Colonic mucosa (tissue), 4 donors: ENCODE measurements at regions not wholly inside any gene's neighbourhood (a gene's known extent, or its start where the extent isn't known, plus 50 kb on each side); places are given as distances from the start of the nearest gene placed in this dataset.
"Not testable (repeated sequence)": the region's sequence is repeated elsewhere in the genome, so short reads cannot be mapped to it uniquely, and the experiment has no call there.

Experiments
- DNase-seq: peaks from one replicate; pipeline ENCODE4 v3.0.0-alpha.2; 2020
- H3K27ac ChIP-seq: fragments of 200-600 bp; one replicate; pipeline ENCODE4 v1.8.0; 2021
- H3K27me3 ChIP-seq: fragments of 200-600 bp; one replicate; pipeline ENCODE4 v1.8.0; 2021
- H3K36me3 ChIP-seq: fragments of 200-600 bp; one replicate; pipeline ENCODE4 v1.8.0; 2021
- H3K4me1 ChIP-seq: fragments of 200-600 bp; one replicate; pipeline ENCODE4 v1.8.0; 2021; ENCODE audit warnings: mild to moderate bottlenecking
- H3K4me3 ChIP-seq: fragments of 200-600 bp; one replicate; pipeline ENCODE4 v1.8.0; 2021
- H3K9ac ChIP-seq, 2 donors: one replicate each; pipeline ENCODE4 v1.7.0; 2013; ENCODE audit warnings: control low read depth in 2 of 2, low read depth in 2 of 2, low read length in 2 of 2
- H3K9me3 ChIP-seq: fragments of 200-600 bp; one replicate; pipeline ENCODE4 v1.8.0; 2021
- intact Hi-C: fragments of 100-400 bp; cut with DNase I; formaldehyde crosslinking; loops from one replicate; pipeline ENCODE4 v1.14.1; 2022
- TF ChIP-seq, protein P1 (sequence below): fragments of 200-600 bp; IDR thresholded peaks from one replicate; pipeline ENCODE4 v1.8.0; 2022; ENCODE audit warnings: antibody characterized with exemption, mild to moderate bottlenecking
- donor health status: healthy.
- donor health status: DM: no; HTN: no; CAD: no.
- donor health status: DM: no; HTN: no; CAD: no.

DNA sequence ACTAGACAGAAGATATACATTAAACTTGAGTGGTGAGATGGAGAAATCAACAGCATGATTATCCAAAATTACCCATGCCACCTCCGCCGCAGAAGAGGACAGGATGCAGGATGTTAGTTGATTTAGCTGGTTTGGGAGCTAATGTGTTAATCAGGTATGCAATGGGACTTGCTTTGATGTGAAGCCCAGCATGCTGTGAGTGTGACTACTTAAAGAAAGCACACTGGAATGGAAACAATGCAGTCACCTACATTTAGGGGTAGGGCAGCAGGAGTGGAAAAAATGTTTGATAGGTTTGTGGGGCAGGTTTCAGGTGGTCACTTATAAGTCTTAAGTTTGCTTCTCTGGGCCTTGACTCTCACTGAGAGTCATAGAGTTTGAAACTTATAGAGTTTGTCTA, 170.0 kb upstream of the DAAM1 start:
- Histone ChIP-seq H3K36me3 (no peaks in the 10 kb centered on the region), H3K4me1 (no peaks in the 10 kb centered on the region), H3K9me3 (no peaks in the 10 kb centered on the region), H3K9ac (no peak overlapping the region), H3K27me3 (no peaks in the 10 kb centered on the region), H3K27ac (no peak overlapping the region), H3K4me3 (no peak overlapping the region)
- intact Hi-C loops, result no loop called here
- TF ChIP-seq, protein P1, sequence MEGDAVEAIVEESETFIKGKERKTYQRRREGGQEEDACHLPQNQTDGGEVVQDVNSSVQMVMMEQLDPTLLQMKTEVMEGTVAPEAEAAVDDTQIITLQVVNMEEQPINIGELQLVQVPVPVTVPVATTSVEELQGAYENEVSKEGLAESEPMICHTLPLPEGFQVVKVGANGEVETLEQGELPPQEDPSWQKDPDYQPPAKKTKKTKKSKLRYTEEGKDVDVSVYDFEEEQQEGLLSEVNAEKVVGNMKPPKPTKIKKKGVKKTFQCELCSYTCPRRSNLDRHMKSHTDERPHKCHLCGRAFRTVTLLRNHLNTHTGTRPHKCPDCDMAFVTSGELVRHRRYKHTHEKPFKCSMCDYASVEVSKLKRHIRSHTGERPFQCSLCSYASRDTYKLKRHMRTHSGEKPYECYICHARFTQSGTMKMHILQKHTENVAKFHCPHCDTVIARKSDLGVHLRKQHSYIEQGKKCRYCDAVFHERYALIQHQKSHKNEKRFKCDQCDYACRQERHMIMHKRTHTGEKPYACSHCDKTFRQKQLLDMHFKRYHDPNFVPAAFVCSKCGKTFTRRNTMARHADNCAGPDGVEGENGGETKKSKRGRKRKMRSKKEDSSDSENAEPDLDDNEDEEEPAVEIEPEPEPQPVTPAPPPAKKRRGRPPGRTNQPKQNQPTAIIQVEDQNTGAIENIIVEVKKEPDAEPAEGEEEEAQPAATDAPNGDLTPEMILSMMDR, result no peak
- no peak for DNase-seq

DNA sequence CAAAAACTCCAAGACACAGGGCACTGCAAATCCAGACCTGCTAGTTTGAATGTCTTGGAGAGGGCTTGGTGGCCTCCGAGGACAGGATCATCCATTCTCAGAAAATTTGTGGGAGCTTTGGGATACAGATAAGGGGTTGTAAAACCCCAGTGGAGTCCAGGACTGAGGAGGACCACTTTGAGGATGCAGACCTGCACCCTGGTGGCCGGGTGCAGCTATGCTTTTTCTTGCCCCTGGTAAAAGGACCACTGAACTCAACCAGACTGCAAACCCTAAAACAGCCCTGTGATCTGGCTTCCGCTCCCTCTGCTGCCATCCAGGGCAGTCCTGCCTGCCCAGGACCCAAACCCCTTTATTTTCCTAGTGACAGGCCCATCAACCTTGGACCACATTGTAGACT, 169.5 kb upstream of the DAAM1 start:
- H3K4me3 ChIP-seq, result no peak overlapping the region
- TF ChIP-seq, protein P1, result no peak
- no peaks in the 10 kb centered on the region for H3K4me1 ChIP-seq
- no peaks in the 10 kb centered on the region for H3K9me3 ChIP-seq
- no peak overlapping the region for H3K9ac ChIP-seq
- intact Hi-C loops, result no loop called here
- no peak for DNase-seq
- H3K36me3 ChIP-seq, result no peaks in the 10 kb centered on the region
- H3K27me3 ChIP-seq, result no peaks in the 10 kb centered on the region
- no peak overlapping the region for H3K27ac ChIP-seq

DNA sequence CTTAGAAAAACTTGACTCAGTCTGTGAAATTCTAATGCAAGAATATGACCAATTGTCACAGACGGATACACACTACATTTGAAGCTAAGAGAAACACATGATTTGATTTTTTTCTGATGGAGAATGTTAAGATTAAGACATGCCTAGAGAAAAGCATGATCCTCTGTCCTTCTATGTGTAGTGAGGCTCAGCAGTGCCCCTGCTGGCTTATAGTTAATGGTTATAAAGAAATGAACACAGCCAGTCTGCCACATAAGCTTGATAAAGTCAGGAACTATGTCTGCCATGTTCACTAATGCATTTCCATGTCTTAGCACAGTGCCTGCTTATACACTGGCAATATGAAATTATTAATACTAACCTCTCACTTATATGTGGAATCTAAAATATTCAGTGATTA, 168.1 kb upstream of the DAAM1 start:
- Histone ChIP-seq H3K9me3 (no peaks in the 10 kb centered on the region), H3K27ac (no peak overlapping the region), H3K27me3 (no peaks in the 10 kb centered on the region), H3K4me3 (no peak overlapping the region), H3K4me1 (no peaks in the 10 kb centered on the region), H3K36me3 (no peaks in the 10 kb centered on the region), H3K9ac (no peak overlapping the region)
- intact Hi-C loops, result loop anchor here (5.0 to 10.0 kb wide), 3 partner anchors 378 to 516 kb away; no protein-coding TSS in a partner anchor
- no peak for DNase-seq
- TF ChIP-seq, protein P1, result peak; percentile 17

DNA sequence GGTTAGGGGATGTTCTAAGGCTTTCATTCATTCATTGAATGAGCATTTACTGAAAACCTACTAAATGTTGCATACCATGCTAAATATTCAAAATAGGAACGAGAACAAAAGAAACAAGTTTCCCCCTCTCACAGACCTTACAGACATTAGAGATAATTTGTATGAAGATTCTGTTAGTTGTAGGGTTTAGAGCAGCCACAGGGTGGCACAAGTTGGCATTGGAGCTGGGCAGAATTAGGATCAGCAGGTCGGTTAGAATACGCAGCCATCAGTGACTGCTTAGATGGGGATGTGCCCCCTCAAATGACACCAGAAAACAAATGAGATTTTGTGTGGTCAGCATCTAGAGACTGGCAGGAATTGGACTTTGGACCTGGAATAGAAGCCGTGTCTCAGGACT, 166.3 kb upstream of the DAAM1 start:
- Histone ChIP-seq H3K27ac (no peak overlapping the region), H3K9ac (no peak overlapping the region), H3K4me1 (no peaks in the 10 kb centered on the region), H3K9me3 (no peaks in the 10 kb centered on the region), H3K27me3 (no peaks in the 10 kb centered on the region), H3K36me3 (no peaks in the 10 kb centered on the region), H3K4me3 (no peak overlapping the region)
- intact Hi-C loops, result loop anchor here (5.0 to 10.0 kb wide), 3 partner anchors 380 to 517 kb away; no protein-coding TSS in a partner anchor
- TF ChIP-seq, protein P1, result no peak
- no peak for DNase-seq

DNA sequence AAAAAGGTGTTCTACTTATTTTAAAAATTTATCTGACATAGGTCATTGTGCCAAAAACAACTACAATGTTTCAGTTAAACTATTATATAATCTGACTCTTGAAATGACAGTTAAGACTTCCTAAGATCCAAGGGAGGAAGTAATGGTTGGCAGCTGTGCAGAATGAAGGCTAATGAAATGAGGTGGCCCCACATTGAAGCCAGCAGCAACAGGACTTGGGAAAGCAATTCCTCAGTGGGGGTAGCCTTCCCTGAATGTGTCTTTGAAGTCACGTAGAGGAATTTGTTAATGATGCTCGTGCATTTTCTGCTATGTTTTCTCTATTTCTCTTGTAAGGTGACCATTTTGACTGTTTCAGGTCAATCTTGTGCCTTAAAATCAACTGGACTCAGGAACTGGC, 162.4 kb upstream of the DAAM1 start:
- TF ChIP-seq, protein P1, result no peak
- Histone ChIP-seq H3K4me3 (no peak overlapping the region), H3K9ac (no peak overlapping the region), H3K27ac (no peak overlapping the region), H3K27me3 (no peaks in the 10 kb centered on the region), H3K36me3 (no peaks in the 10 kb centered on the region), H3K9me3 (no peaks in the 10 kb centered on the region), H3K4me1 (no peaks in the 10 kb centered on the region)
- DNase-seq, result no peak
- intact Hi-C loops, result loop anchor here (5.0 to 10.0 kb wide), 3 partner anchors 96 to 521 kb away; no protein-coding TSS in a partner anchor

DNA sequence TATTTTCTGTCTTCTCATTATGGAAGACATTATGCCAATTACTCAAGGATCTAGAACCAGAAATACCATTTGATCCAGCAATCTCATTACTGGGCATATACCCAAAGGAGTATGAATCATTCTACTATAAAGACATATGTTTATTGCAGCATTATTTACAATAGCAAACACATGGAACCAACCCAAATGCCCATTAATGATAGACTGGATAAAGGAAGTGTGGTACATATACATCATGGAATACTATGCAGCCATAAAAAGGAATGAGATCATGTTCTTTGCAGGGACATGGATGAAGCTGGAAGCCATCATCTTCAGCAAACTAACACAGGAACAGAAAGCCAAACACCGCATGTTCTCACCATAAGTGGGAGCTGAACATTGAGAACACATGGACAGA, 161.8 kb upstream of the DAAM1 start:
- H3K27ac ChIP-seq, H3K27me3 ChIP-seq, H3K36me3 ChIP-seq, H3K4me3 ChIP-seq, H3K4me1 ChIP-seq, H3K9ac ChIP-seq, H3K9me3 ChIP-seq, DNase-seq: not testable (repeated sequence)
- intact Hi-C loops, result loop anchor here (5.0 to 10.0 kb wide), 3 partner anchors 96 to 522 kb away; no protein-coding TSS in a partner anchor
